K562 (cell line): ENCODE measurements at regions not wholly inside any gene's neighbourhood (a gene's known extent, or its start where the extent isn't known, plus 50 kb on each side); places are given as distances from the start of the nearest gene placed in this dataset.

Experiments used
- MTA1 ChIP-seq: fragments of 450-650 bp; IDR thresholded peaks from 2 replicates; pipeline ENCODE4 v1.6.1; 2017; ENCODE audit warnings: borderline replicate concordance
- NCOA1 ChIP-seq: fragments of 450-650 bp; IDR thresholded peaks from 2 replicates; pipeline ENCODE4 v1.6.1; 2016; ENCODE audit warnings: low read depth
- TEAD4 ChIP-seq, 2 experiments: sonication (generic) in 1 of 2; formaldehyde crosslinking in 1 of 2; IDR thresholded peaks; 2 replicates each; pipeline versions ENCODE4 v1.6.1 to v1.8.0; 2012 to 2022; ENCODE audit warnings: borderline replicate concordance in 1 of 2, inconsistent platforms in 1 of 2, low read length in 1 of 2, mild to moderate bottlenecking in 1 of 2, missing genetic modification reagents in 1 of 2
- ZNF354B ChIP-seq: fragments of 250-450 bp; sonication (Bioruptor Pico); IDR thresholded peaks from 2 replicates; pipeline ENCODE4 v1.4.0; 2020
- TF ChIP-seq, protein P1 (sequence below), 3 experiments: IDR thresholded peaks in 2 of 3; conservative IDR thresholded peaks in 1 of 3; 2 replicates each; pipeline ENCODE4 v1.5.1; 2011 to 2012; ENCODE audit warnings: low read length in 3 of 3, mild to moderate bottlenecking in 3 of 3, control low read depth in 2 of 3, improper control_type of control experiment in 1 of 3, inconsistent platforms in 1 of 3, low read depth in 1 of 3, mixed read lengths in 1 of 3, moderate library complexity in 1 of 3; ENCODE audit not compliant: insufficient read depth in 2 of 3

DNA sequence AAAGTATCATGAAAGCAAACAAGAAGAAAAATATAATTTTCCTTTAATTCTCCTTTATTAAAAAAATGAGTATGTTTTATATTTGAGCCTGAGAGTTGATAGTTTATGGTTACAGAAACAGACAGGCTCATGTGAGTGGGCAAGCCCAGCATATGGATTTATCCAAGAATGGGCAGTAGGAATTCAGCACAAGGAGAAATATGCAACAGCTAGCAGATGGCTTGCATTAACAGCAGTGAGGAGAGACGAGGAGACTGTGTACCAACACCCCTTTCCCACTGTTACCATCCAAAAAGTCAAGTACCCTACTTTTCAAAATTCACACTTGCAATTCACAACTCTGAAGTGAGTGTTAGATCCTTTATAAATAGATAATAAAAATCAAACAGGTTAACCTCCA lies 1760.2 kb upstream of the TENM3 start:
- TF ChIP-seq, protein P1, sequence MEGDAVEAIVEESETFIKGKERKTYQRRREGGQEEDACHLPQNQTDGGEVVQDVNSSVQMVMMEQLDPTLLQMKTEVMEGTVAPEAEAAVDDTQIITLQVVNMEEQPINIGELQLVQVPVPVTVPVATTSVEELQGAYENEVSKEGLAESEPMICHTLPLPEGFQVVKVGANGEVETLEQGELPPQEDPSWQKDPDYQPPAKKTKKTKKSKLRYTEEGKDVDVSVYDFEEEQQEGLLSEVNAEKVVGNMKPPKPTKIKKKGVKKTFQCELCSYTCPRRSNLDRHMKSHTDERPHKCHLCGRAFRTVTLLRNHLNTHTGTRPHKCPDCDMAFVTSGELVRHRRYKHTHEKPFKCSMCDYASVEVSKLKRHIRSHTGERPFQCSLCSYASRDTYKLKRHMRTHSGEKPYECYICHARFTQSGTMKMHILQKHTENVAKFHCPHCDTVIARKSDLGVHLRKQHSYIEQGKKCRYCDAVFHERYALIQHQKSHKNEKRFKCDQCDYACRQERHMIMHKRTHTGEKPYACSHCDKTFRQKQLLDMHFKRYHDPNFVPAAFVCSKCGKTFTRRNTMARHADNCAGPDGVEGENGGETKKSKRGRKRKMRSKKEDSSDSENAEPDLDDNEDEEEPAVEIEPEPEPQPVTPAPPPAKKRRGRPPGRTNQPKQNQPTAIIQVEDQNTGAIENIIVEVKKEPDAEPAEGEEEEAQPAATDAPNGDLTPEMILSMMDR (IDR thresholded peaks at IDR 0.05 in 2 of 3, conservative IDR thresholded peaks at IDR 0.05 in 1 of 3; ENCODE audit: insufficient read depth in 2 of 3, low read depth in 1 of 3, low read length in 3 of 3): no peak
- TF ChIP-seq MTA1 (no peak), ZNF354B (CRISPR knock-in tag) (no peak), NCOA1 (no peak), TEAD4 (IDR thresholded peaks at IDR 0.05; ENCODE audit: low read length) (no peak), TEAD4 (CRISPR knock-in tag; IDR thresholded peaks at IDR 0.05; ENCODE audit: borderline replicate concordance) (no peak)
